ENCODE measurements at regions not wholly inside any gene's neighbourhood (a gene's known extent, or its start where the extent isn't known, plus 50 kb on each side); places are given as distances from the start of the nearest gene placed in this dataset.

GRCh38 chr5:66255714-66256113 lies 111.6 kb downstream of the SREK1 start:
- TF ChIP-seq CTCF (IDR thresholded peaks at IDR 0.05) (no peak), JUND (IDR thresholded peaks at IDR 0.05) (no peak), YY1 (IDR thresholded peaks at IDR 0.05; ENCODE audit: low read depth) (no peak), TCF12 (IDR thresholded peaks at IDR 0.05) (no peak), ZBTB33 (IDR thresholded peaks at IDR 0.05; ENCODE audit: borderline replicate concordance, low read depth) (no peak), TEAD4 (IDR thresholded peaks at IDR 0.05; ENCODE audit: borderline replicate concordance, insufficient read depth) (no peak), CHD2 (IDR thresholded peaks at IDR 0.05; ENCODE audit: low read length, partially characterized antibody) (no peak), EP300 (IDR thresholded peaks at IDR 0.05; ENCODE audit: borderline replicate concordance in 1 of 2, low read depth in 1 of 2, low read length in 1 of 2) (no peak), NFIC (IDR thresholded peaks at IDR 0.05; ENCODE audit: borderline replicate concordance) (no peak), GABPA (IDR thresholded peaks at IDR 0.05; ENCODE audit: low read depth) (no peak), EZH2phosphoT487 (IDR thresholded peaks at IDR 0.05; ENCODE audit: borderline replicate concordance, low read depth) (no peak), SMC3 (IDR thresholded peaks at IDR 0.05; ENCODE audit: low read depth, low read length) (no peak), SIN3A (IDR thresholded peaks at IDR 0.05; ENCODE audit: borderline replicate concordance, low read depth, low read length) (no peak), ELF1 (IDR thresholded peaks at IDR 0.05) (no peak)
